ENCODE measurements at regions not wholly inside any gene's neighbourhood (a gene's known extent, or its start where the extent isn't known, plus 50 kb on each side); places are given as distances from the start of the nearest gene placed in this dataset.

GRCh38 chr6:15796844-15797243 lies 134.0 kb upstream of the DTNBP1 start:
- Histone ChIP-seq H3K9ac (ENCODE audit: low read length in 3 of 3) (no peak overlapping the region), H3K27me3 (ENCODE audit: control insufficient read depth, insufficient read depth, low read length) (no peaks in the 10 kb centered on the region), H3K36me3 (ENCODE audit: control insufficient read depth in 2 of 3, insufficient read depth in 3 of 3, low read length in 3 of 3) (no peaks in the 10 kb centered on the region), H3K9me3 (ENCODE audit: control insufficient read depth in 2 of 3, insufficient read depth in 1 of 3, low read length in 3 of 3) (peaks cover 0 to 2% (median 0%) of the 10 kb centered on the region in 3 donors), H3K4me1 (ENCODE audit: control insufficient read depth in 2 of 3, insufficient read depth in 2 of 3, low read depth in 1 of 3, low read length in 3 of 3) (peaks cover 0 to 4% (median under 1%) of the 10 kb centered on the region in 3 donors), H3K4me3 (ENCODE audit: low read length in 3 of 3) (no peak overlapping the region), H3K27ac (ENCODE audit: low read depth in 2 of 2, low read length in 2 of 2) (no peak overlapping the region)
- FAIRE-seq = no peak
- intact Hi-C loops (cut with DNase I) = no loop called here
- no peak for TF ChIP-seq CTCF (IDR thresholded peaks at IDR 0.05; ENCODE audit: borderline replicate concordance, extremely low read depth, insufficient read depth)
- no peak for DNase-seq

- H3K9ac ChIP-seq (ENCODE audit: low read length in 3 of 3) = no peak overlapping the region
- TF ChIP-seq CTCF (IDR thresholded peaks at IDR 0.05; ENCODE audit: borderline replicate concordance, extremely low read depth, insufficient read depth) = no peak
- peaks cover 0 to 8% (median 4%) of the 10 kb centered on the region in 3 donors for H3K4me1 ChIP-seq (ENCODE audit: control insufficient read depth in 2 of 3, insufficient read depth in 2 of 3, low read depth in 1 of 3, low read length in 3 of 3)
- no peak overlapping the region for H3K4me3 ChIP-seq (ENCODE audit: low read length in 3 of 3)
- DNase-seq = no peak
- H3K9me3 ChIP-seq (ENCODE audit: control insufficient read depth in 2 of 3, insufficient read depth in 1 of 3, low read length in 3 of 3) = peaks cover 0 to 2% (median 0%) of the 10 kb centered on the region in 3 donors
- no peak for FAIRE-seq
- H3K27me3 ChIP-seq (ENCODE audit: control insufficient read depth, insufficient read depth, low read length) = no peaks in the 10 kb centered on the region
- H3K36me3 ChIP-seq (ENCODE audit: control insufficient read depth in 2 of 3, insufficient read depth in 3 of 3, low read length in 3 of 3) = no peaks in the 10 kb centered on the region
- H3K27ac ChIP-seq (ENCODE audit: low read depth in 2 of 2, low read length in 2 of 2) = no peak overlapping the region
- intact Hi-C loops (cut with DNase I) = no loop called here
Measured at GRCh38 chr6:15796130-15796771, 133.4 kb upstream of the DTNBP1 start.

GRCh38 chr6:15793826-15794225 lies 131.0 kb upstream of the DTNBP1 start:
- TF ChIP-seq CTCF (IDR thresholded peaks at IDR 0.05; ENCODE audit: borderline replicate concordance, extremely low read depth, insufficient read depth) = no peak
- FAIRE-seq (no peak), DNase-seq (no peak)
- H3K27me3 ChIP-seq (ENCODE audit: control insufficient read depth, insufficient read depth, low read length) = no peaks in the 10 kb centered on the region
- H3K9ac ChIP-seq (ENCODE audit: low read length in 3 of 3) = no peak overlapping the region
- no peak overlapping the region for H3K4me3 ChIP-seq (ENCODE audit: low read length in 3 of 3)
- intact Hi-C loops (cut with DNase I) = no loop called here
- H3K36me3 ChIP-seq (ENCODE audit: control insufficient read depth in 2 of 3, insufficient read depth in 3 of 3, low read length in 3 of 3) = no peaks in the 10 kb centered on the region
- H3K4me1 ChIP-seq (ENCODE audit: control insufficient read depth in 2 of 3, insufficient read depth in 2 of 3, low read depth in 1 of 3, low read length in 3 of 3) = peaks cover 0 to 16% (median 4%) of the 10 kb centered on the region in 3 donors
- H3K27ac ChIP-seq (ENCODE audit: low read depth in 2 of 2, low read length in 2 of 2) = no peak overlapping the region
- peaks cover 0 to 2% (median 0%) of the 10 kb centered on the region in 3 donors for H3K9me3 ChIP-seq (ENCODE audit: control insufficient read depth in 2 of 3, insufficient read depth in 1 of 3, low read length in 3 of 3)

- intact Hi-C loops (cut with DNase I) = no loop called here
- peaks cover 0 to 16% (median 4%) of the 10 kb centered on the region in 3 donors for H3K4me1 ChIP-seq (ENCODE audit: control insufficient read depth in 2 of 3, insufficient read depth in 2 of 3, low read depth in 1 of 3, low read length in 3 of 3)
- no peak overlapping the region for H3K9ac ChIP-seq (ENCODE audit: low read length in 3 of 3)
- TF ChIP-seq CTCF (IDR thresholded peaks at IDR 0.05; ENCODE audit: borderline replicate concordance, extremely low read depth, insufficient read depth) = no peak
- peaks cover 0 to 2% (median 0%) of the 10 kb centered on the region in 3 donors for H3K9me3 ChIP-seq (ENCODE audit: control insufficient read depth in 2 of 3, insufficient read depth in 1 of 3, low read length in 3 of 3)
- FAIRE-seq (no peak), DNase-seq (no peak)
- H3K27ac ChIP-seq (ENCODE audit: low read depth in 2 of 2, low read length in 2 of 2) = no peak overlapping the region
- no peak overlapping the region for H3K4me3 ChIP-seq (ENCODE audit: low read length in 3 of 3)
- H3K27me3 ChIP-seq (ENCODE audit: control insufficient read depth, insufficient read depth, low read length) = no peaks in the 10 kb centered on the region
- H3K36me3 ChIP-seq (ENCODE audit: control insufficient read depth in 2 of 3, insufficient read depth in 3 of 3, low read length in 3 of 3) = no peaks in the 10 kb centered on the region
Measured at GRCh38 chr6:15793288-15793687, 130.5 kb upstream of the DTNBP1 start.

Measured in kidney (tissue), 13 donors.